Endodermal cell (in vitro differentiated cells): ENCODE measurements at regions not wholly inside any gene's neighbourhood (a gene's known extent, or its start where the extent isn't known, plus 50 kb on each side); places are given as distances from the start of the nearest gene placed in this dataset.

ENCODE experiments used
- DNase-seq: peaks from one replicate; pipeline ENCODE4 v3.0.0-alpha.2; 2017
- H3K27ac ChIP-seq: 2 replicates; pipeline ENCODE4 v1.5.1; 2013; ENCODE audit warnings: mild to moderate bottlenecking, low read depth, low read length, moderate library complexity
- H3K27me3 ChIP-seq: 2 replicates; pipeline ENCODE4 v1.6.1; 2013; ENCODE audit warnings: mild to moderate bottlenecking, low read length, moderate library complexity; ENCODE audit not compliant: insufficient read depth, control insufficient read depth, poor library complexity, severe bottlenecking
- H3K36me3 ChIP-seq: 2 replicates; pipeline ENCODE4 v1.7.0; 2013; ENCODE audit warnings: mild to moderate bottlenecking, low read length, moderate library complexity; ENCODE audit not compliant: control insufficient read depth, insufficient read depth
- H3K4me1 ChIP-seq: one replicate; pipeline ENCODE4 v1.7.0; 2013; ENCODE audit warnings: low read length; ENCODE audit not compliant: control insufficient read depth, insufficient read depth
- H3K4me3 ChIP-seq: 2 replicates; pipeline ENCODE4 v1.5.1; 2013; ENCODE audit warnings: mild to moderate bottlenecking, low read length, moderate library complexity
- H3K9ac ChIP-seq: 2 replicates; pipeline ENCODE4 v1.6.1; 2013; ENCODE audit warnings: mild to moderate bottlenecking, low read length, moderate library complexity; ENCODE audit not compliant: poor library complexity, severe bottlenecking; ENCODE audit errors: extremely low read depth
- H3K9me3 ChIP-seq: 2 replicates; pipeline ENCODE4 v1.6.1; 2013; ENCODE audit warnings: mild to moderate bottlenecking, low read length, moderate library complexity; ENCODE audit not compliant: control insufficient read depth
- H3K27ac Mint-ChIP-seq: 2 replicates; pipeline ENCODE4 v1.8.0; 2020; ENCODE audit warnings: mixed read lengths
- H3K27me3 Mint-ChIP-seq: 2 replicates; pipeline ENCODE4 v1.8.0; 2021; ENCODE audit warnings: mild to moderate bottlenecking, mixed read lengths; ENCODE audit not compliant: insufficient read depth
- H3K36me3 Mint-ChIP-seq: 2 replicates; pipeline ENCODE4 v1.8.0; 2020; ENCODE audit warnings: low read depth, mixed read lengths
- H3K4me1 Mint-ChIP-seq: 2 replicates; pipeline ENCODE4 v1.8.0; 2020; ENCODE audit warnings: mixed read lengths
- H3K4me3 Mint-ChIP-seq: 2 replicates; pipeline ENCODE4 v1.8.0; 2020; ENCODE audit warnings: mild to moderate bottlenecking, moderate library complexity, mixed read lengths
- H3K9me3 Mint-ChIP-seq: 2 replicates; pipeline ENCODE4 v1.8.0; 2020; ENCODE audit warnings: mild to moderate bottlenecking, mixed read lengths
- WGBS, 2 experiments: methylation state at CpG; one replicate each; pipeline versions ENCODE4 v1.1.5 to v1.1.7; 2013; ENCODE audit warnings: missing lambda C conversion rate in 2 of 2, mixed read lengths in 1 of 2; ENCODE audit not compliant: insufficient coverage in 1 of 2, insufficient read length in 1 of 2; 5-methylcytosine and 5-hydroxymethylcytosine counted together
- TF ChIP-seq, protein P1 (sequence below): fragments of 200-600 bp; sonication (generic); conservative IDR thresholded peaks from 2 replicates; pipeline ENCODE4 v1.5.0; 2021; ENCODE audit warnings: antibody characterized with exemption, mild to moderate bottlenecking

DNA sequence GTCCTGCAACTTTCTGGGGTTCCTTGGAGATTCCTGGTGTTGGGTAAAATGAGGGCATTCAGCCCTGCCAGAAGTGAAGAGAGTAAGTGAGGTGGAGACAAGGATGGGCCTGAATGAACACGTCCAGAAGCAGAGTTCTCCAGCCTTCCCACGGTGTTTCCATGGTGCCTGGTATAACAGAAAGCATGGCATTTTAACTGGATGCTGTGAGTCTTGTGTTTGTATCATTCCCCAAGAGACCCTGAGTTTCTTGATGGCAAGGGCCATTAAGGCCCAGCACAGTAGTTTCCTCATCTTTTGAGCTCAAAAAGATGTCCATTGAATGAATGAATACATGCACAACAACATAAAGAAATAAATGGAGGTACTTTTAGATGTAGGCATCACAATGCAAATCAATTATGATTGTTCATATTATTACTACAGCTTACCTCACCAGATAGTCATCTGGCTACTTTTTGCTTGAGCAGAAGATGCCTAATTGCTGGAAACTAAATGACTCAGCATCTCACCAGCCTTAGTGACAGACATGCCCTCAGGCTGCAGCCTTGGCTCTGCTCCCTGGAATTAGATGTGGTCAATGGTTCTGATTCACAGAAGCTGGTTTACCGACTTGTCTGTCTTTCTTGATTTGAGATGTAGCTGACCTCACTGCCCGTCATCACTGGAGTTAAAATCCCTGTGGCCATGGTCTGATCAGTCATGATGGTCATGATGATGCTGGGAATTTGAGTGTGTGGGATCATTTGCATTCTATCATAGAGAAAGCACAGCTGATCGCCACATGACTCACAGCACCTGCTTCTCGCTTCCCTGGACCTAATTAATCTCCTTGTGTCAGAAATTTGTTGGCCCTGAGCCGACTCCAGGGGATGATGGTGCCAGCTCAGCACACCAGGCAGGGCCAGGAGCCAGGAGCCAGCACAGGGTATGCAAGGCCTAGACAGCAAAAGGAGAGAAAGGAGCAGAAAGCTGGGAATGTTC lies 83.9 kb downstream of the CXCL12 start:
- Histone ChIP-seq H3K27me3 (no peaks in the 10 kb centered on the region), H3K27ac (peak overlapping the region; percentile 59), H3K36me3 (no peaks in the 10 kb centered on the region), H3K9ac (no peak overlapping the region), H3K9me3 (peaks cover 9% of the 10 kb centered on the region), H3K4me3 (no peak overlapping the region), H3K4me1 (no peaks in the 10 kb centered on the region)
- Mint-ChIP-seq H3K36me3 (no peaks in the 10 kb centered on the region), H3K27me3 (no peaks in the 10 kb centered on the region), H3K27ac (no peak overlapping the region), H3K4me3 (no peak overlapping the region), H3K9me3 (peaks cover 12% of the 10 kb centered on the region), H3K4me1 (peaks cover 5% of the 10 kb centered on the region)
- no peak for DNase-seq
- TF ChIP-seq, protein P1, sequence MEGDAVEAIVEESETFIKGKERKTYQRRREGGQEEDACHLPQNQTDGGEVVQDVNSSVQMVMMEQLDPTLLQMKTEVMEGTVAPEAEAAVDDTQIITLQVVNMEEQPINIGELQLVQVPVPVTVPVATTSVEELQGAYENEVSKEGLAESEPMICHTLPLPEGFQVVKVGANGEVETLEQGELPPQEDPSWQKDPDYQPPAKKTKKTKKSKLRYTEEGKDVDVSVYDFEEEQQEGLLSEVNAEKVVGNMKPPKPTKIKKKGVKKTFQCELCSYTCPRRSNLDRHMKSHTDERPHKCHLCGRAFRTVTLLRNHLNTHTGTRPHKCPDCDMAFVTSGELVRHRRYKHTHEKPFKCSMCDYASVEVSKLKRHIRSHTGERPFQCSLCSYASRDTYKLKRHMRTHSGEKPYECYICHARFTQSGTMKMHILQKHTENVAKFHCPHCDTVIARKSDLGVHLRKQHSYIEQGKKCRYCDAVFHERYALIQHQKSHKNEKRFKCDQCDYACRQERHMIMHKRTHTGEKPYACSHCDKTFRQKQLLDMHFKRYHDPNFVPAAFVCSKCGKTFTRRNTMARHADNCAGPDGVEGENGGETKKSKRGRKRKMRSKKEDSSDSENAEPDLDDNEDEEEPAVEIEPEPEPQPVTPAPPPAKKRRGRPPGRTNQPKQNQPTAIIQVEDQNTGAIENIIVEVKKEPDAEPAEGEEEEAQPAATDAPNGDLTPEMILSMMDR: no peak
- WGBS, 2 experiments: 80 to 88% methylated on average over 5 to 7 of the region's 7 CpGs

DNA sequence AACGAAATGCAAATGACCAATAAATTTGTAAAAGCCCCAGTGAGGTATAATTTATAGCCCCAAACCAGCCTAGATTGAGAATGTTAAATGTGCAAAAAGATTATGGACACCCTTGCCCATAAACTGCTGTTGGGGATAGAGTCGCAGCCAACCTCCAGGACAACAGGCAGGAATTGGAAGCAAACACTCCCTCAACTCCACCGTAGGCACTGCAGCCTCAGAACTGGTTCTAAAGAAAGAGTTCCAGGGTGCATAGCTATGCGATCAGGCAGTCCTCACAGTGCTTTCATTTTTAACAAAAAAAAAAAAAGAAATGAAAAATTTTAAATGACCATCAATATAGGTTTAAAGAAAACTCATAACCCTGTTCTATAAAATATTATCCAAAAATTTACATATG lies 86.2 kb downstream of the CXCL12 start:
- Histone ChIP-seq H3K27me3 (peaks cover 9% of the 10 kb centered on the region), H3K9ac (no peak overlapping the region), H3K36me3 (no peaks in the 10 kb centered on the region), H3K9me3 (peaks cover 1% of the 10 kb centered on the region), H3K4me3 (no peak overlapping the region), H3K27ac (no peak overlapping the region), H3K4me1 (no peaks in the 10 kb centered on the region)
- H3K36me3 Mint-ChIP-seq: no peaks in the 10 kb centered on the region
- peaks cover 5% of the 10 kb centered on the region for H3K4me1 Mint-ChIP-seq
- H3K4me3 Mint-ChIP-seq: no peak overlapping the region
- no peaks in the 10 kb centered on the region for H3K27me3 Mint-ChIP-seq
- peaks cover 2% of the 10 kb centered on the region for H3K9me3 Mint-ChIP-seq
- 76 to 80% methylated on average over 1 to 4 of the region's 4 CpGs for WGBS, 2 experiments
- no peak for DNase-seq
- no peak overlapping the region for H3K27ac Mint-ChIP-seq
- TF ChIP-seq, protein P1: no peak

DNA sequence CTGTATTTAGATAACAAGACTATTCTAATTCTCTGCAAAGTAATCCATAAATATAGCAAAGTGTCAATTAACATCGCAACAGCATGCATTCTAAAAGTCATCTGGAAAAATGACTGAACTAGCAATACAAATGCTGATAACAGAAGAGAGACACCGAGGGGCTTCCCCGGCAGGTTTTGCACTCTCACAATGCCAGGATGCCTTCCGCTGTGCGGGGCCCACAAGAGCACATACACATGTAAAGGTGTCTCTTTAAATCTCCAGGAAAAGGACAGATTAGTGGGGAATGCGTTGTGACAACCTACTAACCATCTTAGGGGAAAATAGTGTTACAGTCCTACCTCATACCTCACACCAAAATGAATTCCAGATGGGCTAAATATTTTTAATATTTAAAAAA lies 86.9 kb downstream of the CXCL12 start:
- no peak overlapping the region for H3K4me3 ChIP-seq
- no peak overlapping the region for H3K9ac ChIP-seq
- H3K9me3 ChIP-seq: no peaks in the 10 kb centered on the region
- DNase-seq: peak; percentile 55
- H3K27ac Mint-ChIP-seq: no peak overlapping the region
- no peaks in the 10 kb centered on the region for H3K36me3 ChIP-seq
- H3K36me3 Mint-ChIP-seq: no peaks in the 10 kb centered on the region
- no peaks in the 10 kb centered on the region for H3K27me3 Mint-ChIP-seq
- H3K27ac ChIP-seq: no peak overlapping the region
- no peak overlapping the region for H3K4me3 Mint-ChIP-seq
- TF ChIP-seq, protein P1: no peak
- H3K4me1 Mint-ChIP-seq: peaks cover 5% of the 10 kb centered on the region
- H3K9me3 Mint-ChIP-seq: no peaks in the 10 kb centered on the region
- H3K4me1 ChIP-seq: no peaks in the 10 kb centered on the region
- 8 to 50% methylated on average over 2 to 6 of the region's 6 CpGs for WGBS, 2 experiments
- H3K27me3 ChIP-seq: peaks cover 16% of the 10 kb centered on the region
